Duodenal mucosa (tissue), 2 donors: ENCODE measurements at regions not wholly inside any gene's neighbourhood (a gene's known extent, or its start where the extent isn't known, plus 50 kb on each side); places are given as distances from the start of the nearest gene placed in this dataset.

ENCODE experiments used
- H3K27ac ChIP-seq: one replicate; pipeline ENCODE4 v1.7.0; 2013; ENCODE audit warnings: low read depth, low read length
- H3K27me3 ChIP-seq, 2 donors: one replicate each; pipeline ENCODE4 v1.7.0; 2013; ENCODE audit warnings: low read length in 2 of 2, control low read depth in 1 of 2; ENCODE audit not compliant: insufficient read depth in 2 of 2, control insufficient read depth in 1 of 2
- H3K36me3 ChIP-seq, 2 donors: one replicate each; pipeline ENCODE4 v1.7.0; 2013; ENCODE audit warnings: low read length in 2 of 2, control low read depth in 1 of 2; ENCODE audit not compliant: insufficient read depth in 2 of 2, control insufficient read depth in 1 of 2
- H3K4me1 ChIP-seq, 2 donors: one replicate each; pipeline ENCODE4 v1.7.0; 2013; ENCODE audit warnings: low read length in 2 of 2, control low read depth in 1 of 2; ENCODE audit not compliant: insufficient read depth in 2 of 2, control insufficient read depth in 1 of 2
- H3K4me3 ChIP-seq, 2 donors: one replicate each; pipeline ENCODE4 v1.7.0; 2013; ENCODE audit warnings: low read length in 2 of 2, low read depth in 1 of 2
- H3K9ac ChIP-seq, 2 donors: one replicate each; pipeline ENCODE4 v1.7.0; 2013; ENCODE audit warnings: low read length in 2 of 2, low read depth in 1 of 2
- H3K9me3 ChIP-seq, 2 donors: one replicate each; pipeline ENCODE4 v1.7.0; 2013; ENCODE audit warnings: low read length in 2 of 2, control low read depth in 1 of 2; ENCODE audit not compliant: control insufficient read depth in 1 of 2

DNA sequence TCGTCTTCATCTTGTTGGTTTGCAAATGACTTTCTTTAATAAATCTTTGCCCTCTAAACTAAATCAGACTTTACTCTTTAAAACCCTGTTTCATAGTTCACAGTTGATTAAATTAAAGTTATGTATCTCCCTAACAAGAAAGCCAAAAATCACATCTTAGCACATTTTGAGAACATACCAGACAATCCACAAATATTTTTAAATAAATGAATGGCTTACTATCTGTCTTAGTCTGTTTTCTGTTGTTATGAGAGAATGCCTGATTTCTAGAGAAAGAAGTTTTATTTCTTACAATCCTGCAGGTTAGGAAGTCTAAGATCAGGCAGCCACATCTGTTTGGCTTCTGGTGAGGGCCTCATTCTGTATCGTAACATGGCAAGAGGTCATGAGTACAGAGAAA is 1090.2 kb upstream of the PIK3C3 start:
- Histone ChIP-seq H3K27me3 (no peaks in the 10 kb centered on the region), H3K4me3 (no peak overlapping the region), H3K9me3 (no peaks in the 10 kb centered on the region), H3K36me3 (no peaks in the 10 kb centered on the region), H3K4me1 (no peaks in the 10 kb centered on the region), H3K27ac (no peak overlapping the region), H3K9ac (no peak overlapping the region)

DNA sequence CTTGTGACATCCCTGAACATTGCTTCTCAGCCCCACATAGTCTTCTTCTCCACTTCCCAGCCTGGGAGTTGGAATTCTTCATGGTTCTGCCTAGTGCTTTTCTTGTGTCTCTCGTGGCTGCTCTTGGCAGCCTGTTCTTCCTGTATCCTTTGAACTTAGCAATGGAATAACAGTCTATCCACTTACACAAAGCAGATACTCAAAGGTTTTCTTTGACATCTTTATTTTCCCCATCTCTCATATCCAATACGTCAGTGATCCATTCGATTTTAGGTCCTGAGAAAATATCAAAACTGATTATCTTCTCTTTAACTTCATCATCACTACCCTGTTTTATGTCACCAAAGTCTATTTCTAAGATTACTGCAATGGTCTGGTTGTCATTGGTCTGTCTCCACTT is 1091.2 kb upstream of the PIK3C3 start:
- no peaks in the 10 kb centered on the region for H3K9me3 ChIP-seq
- no peaks in the 10 kb centered on the region for H3K36me3 ChIP-seq
- H3K4me3 ChIP-seq, result no peak overlapping the region
- H3K4me1 ChIP-seq, result no peaks in the 10 kb centered on the region
- H3K27ac ChIP-seq, result no peak overlapping the region
- H3K9ac ChIP-seq, result no peak overlapping the region
- H3K27me3 ChIP-seq, result no peaks in the 10 kb centered on the region

DNA sequence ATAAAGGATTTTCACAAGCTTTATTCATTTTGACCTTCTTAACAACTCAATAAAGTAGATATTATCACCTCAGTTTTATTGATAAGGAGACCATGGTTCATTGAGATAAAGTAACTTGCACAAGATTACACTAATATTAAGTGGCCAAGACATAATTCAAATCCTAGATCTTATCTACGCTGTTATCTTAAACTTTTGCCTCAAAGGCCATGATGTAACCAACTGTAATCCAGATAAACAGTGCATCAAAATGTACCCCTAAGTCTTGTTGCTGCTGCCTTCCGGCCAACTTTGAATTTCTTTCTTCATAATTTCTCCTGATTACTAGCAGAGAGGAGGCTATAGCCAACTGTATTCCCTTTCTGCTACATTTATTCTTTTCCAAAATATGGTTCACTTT is 1094.8 kb upstream of the PIK3C3 start:
- Histone ChIP-seq H3K27ac (no peak overlapping the region), H3K27me3 (no peaks in the 10 kb centered on the region), H3K9ac (no peak overlapping the region), H3K9me3 (no peaks in the 10 kb centered on the region), H3K4me1 (no peaks in the 10 kb centered on the region), H3K4me3 (no peak overlapping the region), H3K36me3 (no peaks in the 10 kb centered on the region)

DNA sequence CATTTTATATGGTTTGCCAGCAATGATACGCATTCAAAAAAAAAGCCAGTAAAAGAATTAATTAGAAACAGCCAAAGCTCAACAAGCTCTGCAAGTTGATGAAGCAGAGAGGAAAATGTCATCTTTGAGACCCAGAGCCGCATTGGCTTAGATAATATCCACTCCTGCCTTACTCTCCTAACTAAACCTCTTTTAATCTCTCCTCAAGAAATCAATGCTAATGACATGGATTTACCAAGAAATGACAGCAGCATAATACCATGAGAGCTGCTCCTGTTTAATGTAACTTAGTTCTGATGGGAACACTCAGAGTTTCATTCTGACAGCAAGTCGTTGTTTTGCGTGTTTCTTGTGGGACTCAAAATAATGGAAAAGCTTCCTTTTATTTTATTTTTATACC is 1099.4 kb upstream of the PIK3C3 start:
- Histone ChIP-seq H3K27ac (no peak overlapping the region), H3K36me3 (no peaks in the 10 kb centered on the region), H3K4me3 (no peak overlapping the region), H3K4me1 (no peaks in the 10 kb centered on the region), H3K9me3 (no peaks in the 10 kb centered on the region), H3K27me3 (no peaks in the 10 kb centered on the region), H3K9ac (no peak overlapping the region)

DNA sequence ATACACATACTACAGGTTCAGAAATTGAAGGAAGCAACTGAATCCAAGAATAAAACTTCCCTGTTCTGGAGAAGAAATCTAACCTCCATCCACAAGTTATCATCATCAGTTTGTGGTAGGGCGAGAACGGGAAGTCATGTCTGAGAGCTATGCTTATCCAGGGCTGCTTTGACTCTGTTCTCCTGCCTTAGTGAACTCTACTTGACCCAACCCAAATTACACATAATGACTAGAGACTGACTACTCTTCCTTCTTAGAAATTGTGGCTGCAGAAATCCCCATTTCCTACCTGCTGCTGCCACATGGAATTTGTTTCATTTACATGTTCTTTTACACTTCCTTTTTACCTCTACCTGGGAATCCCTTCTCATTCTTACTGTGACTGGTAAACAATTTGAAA is 1102.6 kb upstream of the PIK3C3 start:
- Histone ChIP-seq H3K27me3 (no peaks in the 10 kb centered on the region), H3K27ac (no peak overlapping the region), H3K4me3 (no peak overlapping the region), H3K9ac (no peak overlapping the region), H3K36me3 (no peaks in the 10 kb centered on the region), H3K4me1 (no peaks in the 10 kb centered on the region), H3K9me3 (no peaks in the 10 kb centered on the region)

DNA sequence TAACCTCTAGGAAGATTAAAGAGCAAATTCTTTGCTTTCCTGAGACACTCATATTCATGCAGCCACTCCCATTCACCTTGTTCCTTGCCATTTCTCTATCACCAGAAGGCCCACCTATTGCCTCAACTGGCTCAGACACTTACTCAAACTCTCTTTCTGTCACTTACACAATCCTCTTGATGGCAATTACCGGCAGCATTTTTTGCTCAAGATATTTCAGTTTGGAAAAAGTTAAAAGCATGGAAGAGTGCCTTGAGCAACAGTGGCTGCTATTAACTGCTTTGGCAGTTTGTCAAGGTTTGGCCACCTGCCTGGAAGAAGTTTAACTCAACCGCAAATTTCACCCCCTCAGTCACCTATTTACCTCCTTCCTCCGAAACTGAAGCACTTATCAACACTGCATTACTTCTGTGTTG is 1104.0 kb upstream of the PIK3C3 start:
- no peak overlapping the region for H3K27ac ChIP-seq
- no peaks in the 10 kb centered on the region for H3K4me1 ChIP-seq
- no peaks in the 10 kb centered on the region for H3K9me3 ChIP-seq
- H3K4me3 ChIP-seq, result no peak overlapping the region
- no peak overlapping the region for H3K9ac ChIP-seq
- H3K36me3 ChIP-seq, result no peaks in the 10 kb centered on the region
- no peaks in the 10 kb centered on the region for H3K27me3 ChIP-seq

DNA sequence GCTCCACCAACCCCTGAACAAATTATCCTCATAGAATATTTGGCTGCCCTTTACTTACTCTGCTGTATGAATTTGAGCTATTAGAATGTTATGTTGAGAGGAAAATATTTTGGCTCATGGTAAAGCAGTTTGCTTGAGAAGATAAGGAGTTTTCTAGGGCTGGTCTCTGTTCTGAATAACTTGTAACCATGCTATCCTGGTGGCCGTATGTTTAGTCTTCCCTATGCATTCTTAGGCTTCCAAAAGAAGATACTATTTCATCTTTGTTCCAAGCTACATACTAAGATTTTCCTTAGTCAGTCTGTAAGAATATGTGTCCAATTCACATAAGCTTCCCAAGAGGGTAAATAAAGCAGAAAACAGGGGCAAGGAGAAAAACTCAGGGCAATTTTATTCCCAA is 1105.1 kb upstream of the PIK3C3 start:
- Histone ChIP-seq H3K9me3 (no peaks in the 10 kb centered on the region), H3K9ac (no peak overlapping the region), H3K4me3 (no peak overlapping the region), H3K4me1 (no peaks in the 10 kb centered on the region), H3K36me3 (no peaks in the 10 kb centered on the region), H3K27ac (no peak overlapping the region), H3K27me3 (no peaks in the 10 kb centered on the region)

DNA sequence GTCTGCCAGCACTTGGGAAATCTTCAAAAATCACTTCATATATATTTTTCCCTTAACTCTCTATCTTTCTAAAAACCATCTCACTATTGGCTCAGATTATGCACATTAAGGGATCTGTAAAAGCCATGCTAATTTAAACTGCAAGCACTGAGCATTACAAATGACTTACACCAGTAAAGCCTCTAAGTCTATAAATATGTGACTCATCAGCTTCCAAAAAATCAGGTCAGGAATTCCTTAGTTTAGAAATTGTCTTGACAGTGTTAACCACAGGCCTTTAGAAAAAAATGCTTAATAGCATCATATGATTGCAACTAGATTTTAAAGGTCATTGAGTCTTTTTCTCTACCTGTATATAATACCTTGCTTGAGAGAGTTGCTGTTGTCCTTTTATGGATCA is 1113.6 kb upstream of the PIK3C3 start:
- H3K4me1 ChIP-seq, result no peaks in the 10 kb centered on the region
- no peak overlapping the region for H3K9ac ChIP-seq
- H3K27ac ChIP-seq, result no peak overlapping the region
- no peaks in the 10 kb centered on the region for H3K27me3 ChIP-seq
- no peaks in the 10 kb centered on the region for H3K36me3 ChIP-seq
- peaks cover 3 to 6% of the 10 kb centered on the region in 2 donors for H3K9me3 ChIP-seq
- H3K4me3 ChIP-seq, result no peak overlapping the region

DNA sequence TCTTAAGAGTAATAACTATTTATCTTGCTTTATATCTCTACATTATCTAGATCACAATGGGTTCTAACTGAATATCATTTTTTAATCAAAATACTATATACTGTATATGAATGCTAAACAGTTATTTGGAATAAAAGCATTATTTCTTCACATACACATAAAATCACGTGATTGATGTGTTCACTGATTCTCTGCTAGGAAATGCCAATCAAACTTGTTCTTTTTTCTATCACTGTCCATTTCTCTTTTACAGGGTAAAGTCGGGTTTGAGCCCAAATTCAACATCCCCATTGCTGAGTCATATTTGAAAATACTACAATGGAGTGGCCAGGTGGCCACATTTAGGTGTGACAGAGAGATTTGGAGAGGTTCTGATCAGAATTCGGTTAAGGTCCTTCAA is 1114.0 kb upstream of the PIK3C3 start:
- Histone ChIP-seq H3K36me3 (no peaks in the 10 kb centered on the region), H3K9ac (no peak overlapping the region), H3K9me3 (peaks cover 3 to 6% of the 10 kb centered on the region in 2 donors), H3K4me3 (no peak overlapping the region), H3K27me3 (no peaks in the 10 kb centered on the region), H3K4me1 (no peaks in the 10 kb centered on the region), H3K27ac (no peak overlapping the region)

DNA sequence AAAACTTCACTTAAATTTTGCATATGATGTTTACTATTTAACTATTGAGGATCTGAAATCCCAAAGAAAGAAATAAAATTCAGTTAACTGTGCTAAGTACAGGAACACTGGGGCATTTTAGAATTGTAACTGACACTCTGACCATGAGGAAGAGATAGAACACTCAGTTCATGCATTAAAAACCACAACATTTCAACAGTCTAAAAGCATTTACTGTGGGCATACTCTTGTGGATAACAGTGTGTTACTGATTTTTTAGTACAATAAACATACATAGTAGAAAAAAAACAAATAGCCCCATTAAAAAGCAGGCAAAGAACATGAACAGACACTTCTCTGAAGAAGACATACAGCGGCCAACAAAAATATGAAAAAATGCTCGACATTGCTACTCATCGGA is 1122.7 kb upstream of the PIK3C3 start:
- Histone ChIP-seq H3K36me3 (no peaks in the 10 kb centered on the region), H3K27ac (no peak overlapping the region)

DNA sequence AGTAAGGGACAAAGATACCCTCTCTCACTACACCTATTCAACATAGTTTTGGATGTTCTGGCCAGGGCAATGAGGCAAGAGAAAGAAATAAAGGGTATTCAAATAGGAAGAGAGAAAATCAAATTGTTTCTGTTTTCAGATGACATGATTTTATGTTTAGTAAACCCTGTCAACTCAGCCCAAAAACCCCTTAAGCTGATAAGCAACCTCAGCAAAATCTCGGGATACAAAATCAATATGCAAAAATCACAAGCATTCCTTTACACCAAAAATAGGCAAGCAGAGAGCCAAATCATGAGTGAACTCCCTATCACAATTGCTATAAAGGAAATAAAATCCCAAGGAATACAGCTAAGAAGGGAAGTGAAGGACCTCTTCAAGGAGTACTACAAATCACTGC is 1130.7 kb upstream of the PIK3C3 start:
- H3K27me3 ChIP-seq, result no peaks in the 10 kb centered on the region
- no peaks in the 10 kb centered on the region for H3K36me3 ChIP-seq
- peaks cover 4 to 13% of the 10 kb centered on the region in 2 donors for H3K9me3 ChIP-seq
- no peak overlapping the region for H3K4me3 ChIP-seq
- H3K9ac ChIP-seq, result no peak overlapping the region
- no peaks in the 10 kb centered on the region for H3K4me1 ChIP-seq
- no peak overlapping the region for H3K27ac ChIP-seq

More for the DNA sequence above, 1122.7 kb upstream of the PIK3C3 start:
- H3K27me3 ChIP-seq, result no peaks in the 10 kb centered on the region
- no peaks in the 10 kb centered on the region for H3K4me1 ChIP-seq
- no peaks in the 10 kb centered on the region for H3K9me3 ChIP-seq
- H3K4me3 ChIP-seq, result no peak overlapping the region
- H3K9ac ChIP-seq, result no peak overlapping the region
